NCI-H748 (cell line): ENCODE measurements at regions not wholly inside any gene's neighbourhood (a gene's known extent, or its start where the extent isn't known, plus 50 kb on each side); places are given as distances from the start of the nearest gene placed in this dataset.
"Not testable (repeated sequence)": the region's sequence is repeated elsewhere in the genome, so short reads cannot be mapped to it uniquely, and the experiment has no call there.

Experiments used
- DNase-seq: peaks from one replicate; lab custom pipeline; 2025; ENCODE audit not compliant: unreplicated experiment; lab: John Stamatoyannopoulos, UW

- no peak for DNase-seq
These were observed 98.3 kb downstream of the BMP4 start for GRCh38 chr14:53858345-53858684.

- no peak for DNase-seq
These were observed 98.8 kb downstream of the BMP4 start for GRCh38 chr14:53857625-53858344.

GRCh38 chr14:53855574-53855973 lies 101.1 kb downstream of the BMP4 start:
- DNase-seq, result no peak

- no peak for DNase-seq
These were observed 101.5 kb downstream of the BMP4 start for GRCh38 chr14:53855127-53855526.

- no peak for DNase-seq
These were observed 105.1 kb downstream of the BMP4 start for GRCh38 chr14:53851394-53852090.

GRCh38 chr14:53850714-53851296 lies 105.8 kb downstream of the BMP4 start:
- DNase-seq, result no peak

- DNase-seq, result no peak
These were observed 107.1 kb downstream of the BMP4 start for GRCh38 chr14:53849549-53849948.

- DNase-seq, result no peak
These were observed 107.8 kb downstream of the BMP4 start for GRCh38 chr14:53848854-53849253.

GRCh38 chr14:53847881-53848280 lies 108.7 kb downstream of the BMP4 start:
- no peak for DNase-seq

GRCh38 chr14:53847057-53847456 lies 109.6 kb downstream of the BMP4 start:
- DNase-seq, result no peak

- no peak for DNase-seq
These were observed 110.6 kb downstream of the BMP4 start for GRCh38 chr14:53845813-53846693.

- DNase-seq, result no peak
These were observed 113.7 kb downstream of the BMP4 start for GRCh38 chr14:53842938-53843337.

- no peak for DNase-seq
These were observed 115.2 kb downstream of the BMP4 start for GRCh38 chr14:53841109-53842099.

- no peak for DNase-seq
These were observed 116.2 kb downstream of the BMP4 start for GRCh38 chr14:53840444-53840843.

- DNase-seq, result no peak
These were observed 118.3 kb downstream of the BMP4 start for GRCh38 chr14:53838374-53838773.

- DNase-seq, result not testable (repeated sequence)
These were observed 119.0 kb downstream of the BMP4 start for GRCh38 chr14:53837656-53838055.

GRCh38 chr14:53836551-53836950 lies 120.1 kb downstream of the BMP4 start:
- DNase-seq, result no peak

GRCh38 chr14:53828820-53829219 lies 127.8 kb downstream of the BMP4 start:
- no peak for DNase-seq

GRCh38 chr14:53824061-53824460 lies 132.6 kb downstream of the BMP4 start:
- DNase-seq, result no peak

GRCh38 chr14:53814392-53814791 lies 142.2 kb downstream of the BMP4 start:
- no peak for DNase-seq
